ENCODE measurements at regions not wholly inside any gene's neighbourhood (a gene's known extent, or its start where the extent isn't known, plus 50 kb on each side); places are given as distances from the start of the nearest gene placed in this dataset.
"Not testable (repeated sequence)": the region's sequence is repeated elsewhere in the genome, so short reads cannot be mapped to it uniquely, and the experiment has no call there.

DNA sequence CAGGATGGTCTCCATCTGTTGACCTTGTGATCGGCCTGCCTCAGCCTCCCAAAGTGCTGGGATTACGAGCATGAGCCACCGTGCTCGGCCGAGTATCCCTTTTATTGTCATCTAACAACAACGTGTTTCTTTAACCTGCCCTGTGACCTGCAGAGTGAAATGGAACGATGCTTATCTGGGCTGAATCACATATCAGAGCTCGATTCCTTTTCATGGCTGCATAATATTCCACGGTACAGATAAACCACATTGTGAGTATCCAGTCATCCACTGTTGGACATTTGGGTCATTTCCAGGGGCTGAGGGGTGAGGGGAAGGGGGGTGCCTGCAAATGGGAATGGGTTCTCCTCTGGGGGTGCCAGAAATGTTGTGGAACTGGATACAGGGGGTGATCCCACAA lies 260.0 kb downstream of the ASMT start:
- CTCF ChIA-PET: no interaction called here
- peaks cover 3% of the 10 kb centered on the region for H3K36me3 Mint-ChIP-seq
- H3K4me3 Mint-ChIP-seq: no peak overlapping the region
- ATAC-seq (no peak), DNase-seq (no peak)
- no peak overlapping the region for H3K27ac Mint-ChIP-seq
- no peaks in the 10 kb centered on the region for H3K27me3 Mint-ChIP-seq
- H3K4me1 Mint-ChIP-seq: no peaks in the 10 kb centered on the region
- peaks cover 20% of the 10 kb centered on the region for H3K9me3 Mint-ChIP-seq (ENCODE audit: low read depth)

DNA sequence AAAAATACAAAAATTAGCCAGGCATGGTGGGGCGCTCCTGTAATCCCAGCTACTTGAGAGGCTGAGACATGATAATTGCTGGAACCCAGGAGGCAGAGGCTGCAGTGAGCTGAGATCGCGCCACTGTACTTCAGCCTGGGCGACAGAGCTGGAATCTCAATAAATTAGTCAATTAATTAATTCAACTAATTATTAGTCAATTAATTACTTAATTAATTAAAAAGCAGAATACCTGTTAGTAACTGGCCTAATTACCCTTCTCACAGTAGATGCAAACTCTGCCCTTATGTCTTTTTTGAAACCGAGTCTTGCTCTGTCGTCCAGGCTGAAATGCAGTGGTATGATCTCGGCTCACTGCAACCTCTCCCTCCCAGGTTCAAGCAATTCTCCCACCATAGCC lies 261.2 kb downstream of the ASMT start:
- no peak overlapping the region for H3K4me3 Mint-ChIP-seq

DNA sequence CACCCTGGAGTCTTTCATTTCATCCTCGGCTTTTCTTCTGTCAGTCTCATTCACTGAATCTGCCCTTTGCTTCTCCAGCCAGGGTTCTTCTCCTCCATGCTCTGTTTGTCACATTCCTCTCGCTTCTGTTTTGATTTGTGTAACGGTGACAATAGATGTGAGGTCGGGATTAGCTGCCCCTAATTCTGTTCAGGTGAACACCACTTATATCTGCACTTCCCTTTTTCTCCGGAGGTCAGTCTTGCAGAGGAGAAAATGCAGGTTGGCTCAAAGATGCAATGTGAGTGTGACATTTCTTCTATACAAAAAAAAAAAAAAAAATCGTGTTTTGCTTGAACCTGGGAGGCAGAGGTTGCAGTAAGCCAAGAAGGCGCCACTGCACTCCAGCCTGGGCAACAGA lies 262.9 kb downstream of the ASMT start:
- Mint-ChIP-seq H3K27me3 (no peaks in the 10 kb centered on the region), H3K27ac (no peak overlapping the region), H3K4me1 (no peaks in the 10 kb centered on the region), H3K36me3 (peaks cover 3% of the 10 kb centered on the region), H3K4me3 (no peak overlapping the region), H3K9me3 (ENCODE audit: low read depth) (peaks cover 20% of the 10 kb centered on the region)
- DNase-seq (no peak), ATAC-seq (no peak)
- CTCF ChIA-PET: no interaction called here

More for the DNA sequence above, 261.2 kb downstream of the ASMT start:
- no peak for ATAC-seq
- CTCF ChIA-PET: no interaction called here
- peaks cover 3% of the 10 kb centered on the region for H3K36me3 Mint-ChIP-seq
- H3K27ac Mint-ChIP-seq: no peak overlapping the region
- DNase-seq: no peak
- H3K4me1 Mint-ChIP-seq: no peaks in the 10 kb centered on the region
- no peaks in the 10 kb centered on the region for H3K27me3 Mint-ChIP-seq
- H3K9me3 Mint-ChIP-seq (ENCODE audit: low read depth): peaks cover 20% of the 10 kb centered on the region

DNA sequence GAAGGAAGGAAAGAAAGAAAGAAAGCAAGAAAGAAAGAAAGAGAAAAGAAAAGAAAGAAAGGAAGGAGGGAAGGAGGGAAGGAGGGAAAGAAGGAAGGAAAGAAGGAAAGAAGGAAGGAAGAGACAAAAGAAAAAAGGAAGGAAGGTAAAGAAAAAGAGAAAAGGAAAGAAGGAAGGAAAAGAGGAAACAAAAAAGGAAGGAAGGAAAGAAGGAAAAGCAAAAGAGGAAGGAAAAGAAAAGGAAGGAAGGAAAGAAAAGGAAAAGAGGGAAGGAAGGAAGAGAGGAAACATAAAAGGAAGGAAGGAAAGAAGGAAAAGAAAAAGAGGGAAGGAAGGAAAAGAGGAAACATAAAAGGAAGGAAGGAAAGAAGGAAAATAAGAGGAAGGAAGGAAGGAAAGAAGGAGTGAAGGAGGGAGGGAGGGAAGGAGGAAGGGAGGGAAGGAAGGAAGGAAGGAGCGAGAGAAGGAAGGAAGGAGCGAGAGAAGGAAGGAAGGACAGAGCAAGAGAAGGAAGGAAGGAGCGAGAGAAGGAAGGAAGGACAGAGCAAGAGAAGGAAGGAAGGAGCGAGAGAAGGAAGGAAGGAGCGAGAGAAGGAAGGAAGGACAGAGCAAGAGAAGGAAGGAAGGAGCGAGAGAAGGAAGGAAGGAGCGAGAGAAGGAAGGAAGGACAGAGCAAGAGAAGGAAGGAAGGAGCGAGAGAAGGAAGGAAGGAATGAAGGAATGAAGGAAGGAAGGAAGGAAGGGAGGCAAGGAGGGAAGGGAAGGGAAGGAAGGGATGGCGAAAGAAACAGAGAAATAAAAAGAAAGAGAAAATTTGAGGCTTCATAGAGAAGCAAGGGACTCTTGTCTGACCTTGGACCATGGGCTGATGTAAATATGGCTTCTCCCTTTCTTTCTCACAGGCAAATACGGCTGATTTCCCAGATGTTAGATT lies 266.3 kb downstream of the ASMT start:
- ATAC-seq, CTCF ChIA-PET, H3K27ac Mint-ChIP-seq, H3K27me3 Mint-ChIP-seq, H3K36me3 Mint-ChIP-seq, H3K4me1 Mint-ChIP-seq, H3K4me3 Mint-ChIP-seq, DNase-seq: not testable (repeated sequence)
- peaks cover 14% of the 10 kb centered on the region for H3K9me3 Mint-ChIP-seq (ENCODE audit: low read depth)

DNA sequence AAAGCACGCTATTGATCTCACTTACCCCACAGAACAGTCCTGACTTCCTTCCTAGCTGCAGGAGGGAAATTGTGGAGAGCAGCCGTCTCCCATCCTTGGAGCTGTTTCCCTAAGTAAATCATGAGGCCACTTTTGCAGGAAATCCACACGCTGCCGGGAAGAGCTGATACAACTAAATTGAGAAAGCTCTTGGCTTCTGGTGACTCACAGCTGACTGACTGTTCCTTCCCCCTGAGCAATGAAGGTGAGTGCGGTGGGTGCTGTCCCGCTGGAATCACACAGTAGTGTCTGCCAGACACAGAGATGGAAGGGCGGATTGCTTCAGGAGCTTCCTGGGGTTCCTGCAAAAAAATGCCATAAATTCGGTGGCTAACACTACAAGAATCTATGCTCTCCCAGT lies 268.9 kb downstream of the ASMT start:
- no peaks in the 10 kb centered on the region for H3K4me1 Mint-ChIP-seq
- ATAC-seq: no peak

DNA sequence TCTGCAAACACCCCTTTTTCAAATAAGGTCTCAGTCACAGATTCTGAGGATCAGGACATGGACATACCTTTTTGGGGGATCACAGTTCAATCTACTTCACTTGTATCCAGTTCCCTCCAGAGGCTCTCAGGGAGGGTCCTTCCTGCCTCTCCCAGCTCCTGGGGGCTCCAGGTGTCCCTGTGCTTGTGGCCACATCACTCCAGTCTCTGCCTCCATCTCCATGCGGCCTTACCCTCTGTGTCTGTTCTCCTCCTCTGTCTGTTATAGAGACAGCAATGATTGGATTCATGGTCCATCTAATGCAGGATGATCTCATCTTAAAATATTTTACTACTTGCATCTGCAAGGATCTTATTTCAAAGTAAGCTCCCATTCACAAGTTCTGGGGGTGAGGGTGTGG lies 269.6 kb downstream of the ASMT start:
- no peak for ATAC-seq
- Mint-ChIP-seq H3K9me3 (ENCODE audit: low read depth) (peaks cover 2% of the 10 kb centered on the region), H3K4me1 (no peaks in the 10 kb centered on the region), H3K4me3 (no peak overlapping the region), H3K27ac (no peak overlapping the region), H3K27me3 (no peaks in the 10 kb centered on the region), H3K36me3 (no peaks in the 10 kb centered on the region)
- CTCF ChIA-PET: no interaction called here
- DNase-seq: no peak

More for the DNA sequence above, 268.9 kb downstream of the ASMT start:
- Mint-ChIP-seq H3K27me3 (no peaks in the 10 kb centered on the region), H3K27ac (no peak overlapping the region), H3K36me3 (no peaks in the 10 kb centered on the region), H3K4me3 (no peak overlapping the region), H3K9me3 (ENCODE audit: low read depth) (peaks cover 6% of the 10 kb centered on the region)
- CTCF ChIA-PET: no interaction called here
- DNase-seq: no peak

DNA sequence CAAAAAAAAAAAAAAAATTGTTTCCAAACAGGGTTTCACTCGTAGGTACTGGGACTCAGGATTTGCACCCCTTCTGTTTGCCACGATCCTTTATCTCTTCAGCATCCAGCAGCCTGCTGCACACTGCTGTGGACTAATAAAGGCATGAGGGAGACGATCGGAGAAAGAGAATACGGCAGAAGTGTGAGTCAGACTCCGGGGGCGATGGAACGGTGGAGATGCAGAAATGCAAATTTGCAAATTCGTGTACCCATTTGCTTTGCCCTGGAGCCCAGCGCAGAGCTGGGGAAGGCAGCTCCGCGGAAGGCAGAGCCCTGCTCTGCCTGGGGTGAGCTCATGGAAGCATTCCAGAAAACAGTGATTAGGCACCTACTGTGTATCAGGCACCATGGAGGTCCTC lies 270.3 kb downstream of the ASMT start:
- ATAC-seq (no peak), DNase-seq (no peak)
- no peak overlapping the region for H3K4me3 Mint-ChIP-seq
- H3K27ac Mint-ChIP-seq: no peak overlapping the region
- no peaks in the 10 kb centered on the region for H3K27me3 Mint-ChIP-seq
- no peaks in the 10 kb centered on the region for H3K36me3 Mint-ChIP-seq
- CTCF ChIA-PET: no interaction called here
- peaks cover 5% of the 10 kb centered on the region for H3K9me3 Mint-ChIP-seq (ENCODE audit: low read depth)
- no peaks in the 10 kb centered on the region for H3K4me1 Mint-ChIP-seq

DNA sequence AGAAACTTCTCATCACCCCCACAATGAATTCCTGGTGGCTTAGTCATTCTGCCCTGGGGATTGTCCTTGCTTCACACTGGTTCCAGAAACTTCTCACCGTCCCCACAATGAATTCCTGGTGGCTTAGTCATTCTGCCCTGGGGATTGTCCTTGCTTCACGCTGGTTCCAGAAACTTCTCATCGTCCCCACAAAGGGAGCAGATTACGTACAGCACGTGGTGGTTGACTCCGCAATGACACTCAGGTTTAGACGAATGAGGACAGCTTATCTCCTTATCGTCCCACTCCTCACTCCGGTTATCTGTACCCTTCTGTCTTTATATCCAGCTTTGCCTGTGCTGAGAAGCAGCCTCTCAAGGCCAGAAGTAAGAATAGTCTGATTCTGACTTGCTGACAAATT lies 273.4 kb downstream of the ASMT start:
- ATAC-seq; H3K4me1 Mint-ChIP-seq; H3K4me3 Mint-ChIP-seq; DNase-seq; H3K27ac Mint-ChIP-seq; H3K9me3 Mint-ChIP-seq (ENCODE audit: low read depth); H3K36me3 Mint-ChIP-seq; CTCF ChIA-PET; H3K27me3 Mint-ChIP-seq: not testable (repeated sequence)

DNA sequence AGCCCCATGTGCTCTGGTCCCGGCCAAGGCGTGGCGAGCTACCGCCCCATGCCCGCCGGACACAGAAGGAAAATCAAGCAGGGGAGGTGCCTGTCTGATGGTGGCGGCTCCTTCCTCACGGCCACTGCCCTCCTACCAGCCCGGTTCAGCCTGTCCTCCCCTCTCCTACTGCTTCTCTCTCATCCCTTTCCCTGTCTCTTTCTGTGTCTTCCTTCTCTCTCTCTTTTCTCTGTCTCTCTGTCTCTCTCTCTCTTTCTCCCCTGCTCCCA lies 279.1 kb downstream of the ASMT start:
- peaks cover 3% of the 10 kb centered on the region for H3K9me3 Mint-ChIP-seq (ENCODE audit: low read depth)
- DNase-seq: no peak
- no peaks in the 10 kb centered on the region for H3K27me3 Mint-ChIP-seq
- no peak overlapping the region for H3K27ac Mint-ChIP-seq
- H3K4me1 Mint-ChIP-seq: no peaks in the 10 kb centered on the region
- no peak for ATAC-seq
- H3K36me3 Mint-ChIP-seq: no peaks in the 10 kb centered on the region
- H3K4me3 Mint-ChIP-seq: no peak overlapping the region
- CTCF ChIA-PET: no interaction called here

DNA sequence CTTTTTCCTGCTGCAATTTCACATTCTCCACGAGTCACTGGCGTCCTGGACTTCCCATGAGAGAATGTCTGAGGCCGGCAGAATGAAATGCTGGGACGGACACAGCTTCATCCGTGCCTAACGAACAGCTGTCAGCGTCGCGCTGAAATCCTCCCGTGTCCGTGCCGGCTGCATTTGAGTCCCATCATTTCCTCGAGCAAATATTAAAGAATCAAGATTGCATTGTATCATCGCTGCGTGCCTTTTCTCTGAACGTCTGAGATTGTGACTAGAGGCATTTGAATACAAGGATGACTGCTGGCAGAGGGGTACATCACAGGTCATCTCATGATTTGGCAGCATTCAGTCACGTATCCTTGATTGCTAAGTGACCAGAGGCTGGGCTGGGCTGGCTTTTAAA lies 279.9 kb downstream of the ASMT start:
- CTCF ChIA-PET: no interaction called here
- Mint-ChIP-seq H3K36me3 (no peaks in the 10 kb centered on the region), H3K27ac (no peak overlapping the region), H3K4me1 (no peaks in the 10 kb centered on the region), H3K27me3 (no peaks in the 10 kb centered on the region), H3K4me3 (no peak overlapping the region), H3K9me3 (ENCODE audit: low read depth) (peaks cover under 1% of the 10 kb centered on the region)
- DNase-seq (no peak), ATAC-seq (no peak)

DNA sequence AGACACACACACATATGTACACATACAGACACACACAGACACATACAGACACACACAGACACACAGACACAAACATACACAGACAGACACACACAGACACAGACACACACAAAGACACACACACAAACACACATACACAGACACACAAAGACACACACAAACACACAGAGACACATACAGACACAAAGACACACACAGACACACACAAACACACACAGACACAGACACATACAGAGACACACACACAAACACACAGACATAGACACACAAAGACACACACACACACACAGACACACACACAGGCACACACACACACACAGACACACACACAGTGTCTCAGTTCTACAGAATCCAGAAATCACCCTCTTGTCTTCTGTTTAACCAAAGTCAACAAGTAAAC lies 280.7 kb downstream of the ASMT start:
- Mint-ChIP-seq H3K27me3 (no peaks in the 10 kb centered on the region), H3K36me3 (no peaks in the 10 kb centered on the region), H3K4me3 (no peak overlapping the region), H3K9me3 (ENCODE audit: low read depth) (no peaks in the 10 kb centered on the region), H3K4me1 (no peaks in the 10 kb centered on the region), H3K27ac (no peak overlapping the region)
- ATAC-seq (no peak), DNase-seq (no peak)
- CTCF ChIA-PET: no interaction called here

DNA sequence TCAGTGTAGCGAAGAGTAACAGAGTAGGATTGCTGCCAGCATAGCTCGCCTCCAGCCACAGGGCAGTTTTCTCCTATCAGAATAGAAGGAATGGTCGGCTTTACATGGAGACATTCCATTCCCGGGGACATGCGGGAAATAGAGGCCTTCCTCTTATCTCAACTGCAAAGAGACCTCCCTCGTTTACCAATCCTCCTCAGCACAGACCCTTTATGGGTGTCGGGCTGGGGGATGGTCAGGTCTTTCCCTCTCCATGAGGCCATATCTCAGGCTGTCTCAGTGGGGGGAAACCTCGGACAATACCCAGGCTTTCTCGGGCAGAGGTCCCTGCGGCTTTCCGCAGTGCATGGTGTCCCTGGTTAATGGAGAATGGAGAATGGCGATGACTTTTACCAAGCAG lies 285.0 kb downstream of the ASMT start:
- Mint-ChIP-seq H3K4me1 (no peaks in the 10 kb centered on the region), H3K9me3 (ENCODE audit: low read depth) (no peaks in the 10 kb centered on the region), H3K4me3 (no peak overlapping the region), H3K36me3 (no peaks in the 10 kb centered on the region), H3K27me3 (no peaks in the 10 kb centered on the region), H3K27ac (no peak overlapping the region)
- no peak for DNase-seq
- ATAC-seq: no peak
- CTCF ChIA-PET: no interaction called here

DNA sequence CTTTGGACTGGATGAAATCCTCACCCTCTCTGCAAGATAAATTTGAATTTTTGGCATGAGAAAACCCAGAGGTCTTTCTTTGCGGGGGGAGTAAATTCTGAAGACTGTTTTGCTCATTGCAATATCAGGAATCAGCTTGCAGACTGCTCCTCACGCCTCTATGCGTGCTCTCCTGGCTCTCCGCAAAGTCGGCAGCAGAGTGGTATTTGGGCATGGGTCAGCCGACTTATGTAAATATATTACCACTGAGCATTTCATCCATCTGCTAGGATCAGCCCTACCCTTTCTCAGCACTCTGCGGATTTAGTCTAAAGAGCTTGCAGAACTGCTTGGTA lies 288.0 kb downstream of the ASMT start:
- Mint-ChIP-seq H3K27me3 (no peaks in the 10 kb centered on the region), H3K4me1 (no peaks in the 10 kb centered on the region), H3K27ac (no peak overlapping the region), H3K36me3 (no peaks in the 10 kb centered on the region), H3K9me3 (ENCODE audit: low read depth) (no peaks in the 10 kb centered on the region), H3K4me3 (no peak overlapping the region)
- DNase-seq (no peak), ATAC-seq (no peak)
- CTCF ChIA-PET: no interaction called here

DNA sequence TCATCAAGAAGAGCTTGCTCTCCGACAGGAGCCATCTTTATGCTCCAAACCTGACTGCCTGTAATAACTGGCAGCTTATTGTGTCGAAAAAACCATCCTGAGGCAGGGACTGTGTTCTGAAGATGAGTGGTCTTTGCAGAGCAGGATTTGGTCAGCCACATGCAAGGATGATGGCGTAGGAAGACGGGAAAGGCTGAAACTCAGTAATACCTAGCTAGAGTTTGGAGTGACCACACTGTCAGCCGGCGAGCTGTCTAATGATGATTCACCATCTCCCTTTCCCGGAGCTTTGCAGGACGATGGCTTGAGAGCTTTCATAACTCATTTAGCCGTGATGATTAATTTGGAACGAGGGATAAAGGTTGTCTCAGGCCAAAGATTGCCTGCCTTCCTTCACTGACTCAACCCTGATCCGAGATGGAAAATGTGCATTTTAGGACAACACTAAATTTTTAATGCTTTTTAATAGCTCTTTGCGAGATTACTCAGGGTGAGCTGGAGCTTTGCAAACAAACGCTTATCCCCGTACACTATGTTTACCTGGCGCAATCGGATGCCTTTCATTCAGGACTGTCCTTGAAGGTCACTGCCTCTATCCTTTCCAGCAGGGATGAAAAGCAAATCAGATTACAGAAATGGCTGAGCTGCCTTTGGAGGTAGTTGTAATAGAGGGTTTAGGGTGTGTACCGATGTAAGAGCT lies 288.5 kb downstream of the ASMT start:
- H3K27ac Mint-ChIP-seq: no peak overlapping the region
- no peak for ATAC-seq
- no peak for DNase-seq
- CTCF ChIA-PET: no interaction called here
- no peak overlapping the region for H3K4me3 Mint-ChIP-seq
- H3K36me3 Mint-ChIP-seq: no peaks in the 10 kb centered on the region
- H3K9me3 Mint-ChIP-seq (ENCODE audit: low read depth): no peaks in the 10 kb centered on the region
- no peaks in the 10 kb centered on the region for H3K27me3 Mint-ChIP-seq
- no peaks in the 10 kb centered on the region for H3K4me1 Mint-ChIP-seq

All from activated CD8-positive, alpha-beta memory T cell treated with anti-CD3 and anti-CD28 coated beads, Interleukin-2, amount 10 ng/mL, durations not matched to agents 7 days and 5 days (primary cell).